HG02938 (cell line): ENCODE measurements at regions not wholly inside any gene's neighbourhood (a gene's known extent, or its start where the extent isn't known, plus 50 kb on each side); places are given as distances from the start of the nearest gene placed in this dataset.
"Not testable (repeated sequence)": the region's sequence is repeated elsewhere in the genome, so short reads cannot be mapped to it uniquely, and the experiment has no call there.

ENCODE experiments used
- ATAC-seq: cut with Tn5 transposase; IDR thresholded peaks from one replicate; pipeline ENCODE4 v1.9.1; 2021; ENCODE audit warnings: mild to moderate bottlenecking, moderate library complexity; ENCODE audit not compliant: unreplicated experiment

- ATAC-seq = no peak
Measured at GRCh38 chr12:72839696-72840095, 567.5 kb downstream of the TRHDE start.

- ATAC-seq = no peak
Measured at GRCh38 chr12:72863671-72864070, 591.5 kb downstream of the TRHDE start.

GRCh38 chr12:72865921-72866320 lies 593.8 kb downstream of the TRHDE start:
- ATAC-seq = no peak

- ATAC-seq = no peak
Measured at GRCh38 chr12:72869024-72869423, 596.9 kb downstream of the TRHDE start.

GRCh38 chr12:72872238-72872887 lies 600.2 kb downstream of the TRHDE start:
- ATAC-seq = no peak

GRCh38 chr12:72872996-72873395 lies 600.8 kb downstream of the TRHDE start:
- ATAC-seq = no peak

GRCh38 chr12:72876092-72876491 lies 603.9 kb downstream of the TRHDE start:
- ATAC-seq = no peak

GRCh38 chr12:72888693-72889092 lies 616.5 kb downstream of the TRHDE start:
- ATAC-seq = no peak

GRCh38 chr12:72889791-72890190 lies 617.6 kb downstream of the TRHDE start:
- ATAC-seq = no peak

GRCh38 chr12:72901685-72902084 lies 629.5 kb downstream of the TRHDE start:
- no peak for ATAC-seq

- ATAC-seq = no peak
Measured at GRCh38 chr12:72925716-72926115, 653.5 kb downstream of the TRHDE start.

- ATAC-seq = not testable (repeated sequence)
Measured at GRCh38 chr12:72931838-72932237, 659.7 kb downstream of the TRHDE start.

GRCh38 chr12:72937486-72937885 lies 665.3 kb downstream of the TRHDE start:
- no peak for ATAC-seq

- ATAC-seq = no peak
Measured at GRCh38 chr12:72957454-72957853, 685.3 kb downstream of the TRHDE start.

- ATAC-seq = no peak
Measured at GRCh38 chr12:72966684-72967083, 694.5 kb downstream of the TRHDE start.

GRCh38 chr12:72974954-72975555 lies 702.9 kb downstream of the TRHDE start:
- no peak for ATAC-seq

- no peak for ATAC-seq
Measured at GRCh38 chr12:72978999-72979398, 706.8 kb downstream of the TRHDE start.

- no peak for ATAC-seq
Measured at GRCh38 chr12:72982356-72982755, 710.2 kb downstream of the TRHDE start.

GRCh38 chr12:72986963-72987362 lies 714.8 kb downstream of the TRHDE start:
- ATAC-seq = no peak

GRCh38 chr12:72989458-72989947 lies 717.3 kb downstream of the TRHDE start:
- ATAC-seq = no peak

GRCh38 chr12:72995029-72995428 lies 722.9 kb downstream of the TRHDE start:
- ATAC-seq = not testable (repeated sequence)

- no peak for ATAC-seq
Measured at GRCh38 chr12:72995616-72996015, 723.4 kb downstream of the TRHDE start.

- ATAC-seq = not testable (repeated sequence)
Measured at GRCh38 chr12:73001806-73002205, 729.6 kb downstream of the TRHDE start.
